ENCODE measurements at regions not wholly inside any gene's neighbourhood (a gene's known extent, or its start where the extent isn't known, plus 50 kb on each side); places are given as distances from the start of the nearest gene placed in this dataset.

GRCh38 chr21:36254106-36254941 lies 65.7 kb upstream of the MORC3 start:
- in situ Hi-C loops (cut with HindIII; ENCODE audit: low sequenced_read_pairs): no loop called here
- H3K4me3 ChIP-seq (ENCODE audit: low read depth, low read length): no peak overlapping the region
- TF ChIP-seq, protein P1, sequence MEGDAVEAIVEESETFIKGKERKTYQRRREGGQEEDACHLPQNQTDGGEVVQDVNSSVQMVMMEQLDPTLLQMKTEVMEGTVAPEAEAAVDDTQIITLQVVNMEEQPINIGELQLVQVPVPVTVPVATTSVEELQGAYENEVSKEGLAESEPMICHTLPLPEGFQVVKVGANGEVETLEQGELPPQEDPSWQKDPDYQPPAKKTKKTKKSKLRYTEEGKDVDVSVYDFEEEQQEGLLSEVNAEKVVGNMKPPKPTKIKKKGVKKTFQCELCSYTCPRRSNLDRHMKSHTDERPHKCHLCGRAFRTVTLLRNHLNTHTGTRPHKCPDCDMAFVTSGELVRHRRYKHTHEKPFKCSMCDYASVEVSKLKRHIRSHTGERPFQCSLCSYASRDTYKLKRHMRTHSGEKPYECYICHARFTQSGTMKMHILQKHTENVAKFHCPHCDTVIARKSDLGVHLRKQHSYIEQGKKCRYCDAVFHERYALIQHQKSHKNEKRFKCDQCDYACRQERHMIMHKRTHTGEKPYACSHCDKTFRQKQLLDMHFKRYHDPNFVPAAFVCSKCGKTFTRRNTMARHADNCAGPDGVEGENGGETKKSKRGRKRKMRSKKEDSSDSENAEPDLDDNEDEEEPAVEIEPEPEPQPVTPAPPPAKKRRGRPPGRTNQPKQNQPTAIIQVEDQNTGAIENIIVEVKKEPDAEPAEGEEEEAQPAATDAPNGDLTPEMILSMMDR (IDR thresholded peaks at IDR 0.05; ENCODE audit: low read depth, low read length, missing control alignments): no peak
- DNase-seq (ENCODE audit: low read depth): no peak

GRCh38 chr21:36255663-36256062 lies 64.3 kb upstream of the MORC3 start:
- H3K4me3 ChIP-seq (ENCODE audit: low read depth, low read length): no peak overlapping the region
- DNase-seq (ENCODE audit: low read depth): no peak
- in situ Hi-C loops (cut with HindIII; ENCODE audit: low sequenced_read_pairs): no loop called here
- TF ChIP-seq, protein P1 (IDR thresholded peaks at IDR 0.05; ENCODE audit: low read depth, low read length, missing control alignments): no peak

GRCh38 chr21:36257657-36258056 lies 62.3 kb upstream of the MORC3 start:
- no peak for DNase-seq (ENCODE audit: low read depth)
- in situ Hi-C loops (cut with HindIII; ENCODE audit: low sequenced_read_pairs): no loop called here
- TF ChIP-seq, protein P1 (IDR thresholded peaks at IDR 0.05; ENCODE audit: low read depth, low read length, missing control alignments): no peak
- no peak overlapping the region for H3K4me3 ChIP-seq (ENCODE audit: low read depth, low read length)

DNA sequence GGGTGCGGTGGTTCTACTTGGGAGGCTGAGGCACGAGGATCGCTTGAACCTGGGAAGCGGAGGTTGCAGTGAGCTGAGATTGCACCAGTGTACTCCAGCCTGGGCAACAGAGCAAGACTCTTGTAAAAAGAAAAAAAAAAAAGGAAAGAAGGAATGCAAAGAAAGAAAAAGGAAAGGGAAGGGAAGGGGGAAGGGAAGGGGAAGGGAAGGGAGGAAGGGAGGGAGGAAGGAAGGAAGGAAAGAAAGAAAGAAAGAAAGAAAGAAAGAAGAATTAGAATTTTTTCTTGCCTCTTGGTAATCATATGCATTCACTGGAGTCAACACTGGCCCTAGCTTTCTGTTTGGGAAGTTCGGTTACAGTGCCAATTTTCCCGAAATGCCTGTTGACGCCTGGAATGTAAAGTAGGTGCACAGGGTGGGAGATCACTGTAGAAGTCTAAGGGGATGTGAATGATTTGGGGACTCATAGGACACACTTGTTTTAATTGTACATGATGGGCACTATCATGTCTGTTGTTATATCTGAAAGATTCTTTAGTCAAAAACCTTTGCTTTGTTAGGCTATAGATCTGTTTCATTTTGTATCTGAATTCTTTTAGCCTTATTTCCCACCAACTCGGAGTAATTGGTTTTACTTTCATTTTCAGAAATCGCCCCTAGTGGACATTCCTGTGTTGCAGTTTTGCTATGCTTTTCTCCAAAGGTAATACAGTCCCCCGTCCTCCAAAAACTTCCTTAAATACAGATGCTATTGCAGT lies 59.8 kb upstream of the MORC3 start:
- peak overlapping the region; percentile 43 for H3K4me3 ChIP-seq (ENCODE audit: low read depth, low read length)

GRCh38 chr21:36260802-36261201 lies 59.2 kb upstream of the MORC3 start:
- in situ Hi-C loops (cut with HindIII; ENCODE audit: low sequenced_read_pairs): loop anchor here (5.0 to 10.0 kb wide), 2 partner anchors 44 to 104 kb away; no protein-coding TSS in a partner anchor
- no peak overlapping the region for H3K4me3 ChIP-seq (ENCODE audit: low read depth, low read length)
- DNase-seq (ENCODE audit: low read depth): no peak
- TF ChIP-seq, protein P1 (IDR thresholded peaks at IDR 0.05; ENCODE audit: low read depth, low read length, missing control alignments): no peak

More for the DNA sequence above, 59.8 kb upstream of the MORC3 start:
- in situ Hi-C loops (cut with HindIII; ENCODE audit: low sequenced_read_pairs): loop anchor here (5.0 to 10.0 kb wide), 2 partner anchors 43 to 105 kb away; no protein-coding TSS in a partner anchor
- TF ChIP-seq, protein P1 (IDR thresholded peaks at IDR 0.05; ENCODE audit: low read depth, low read length, missing control alignments): peak; percentile 78
- DNase-seq (ENCODE audit: low read depth): peak; percentile 72

- DNase-seq (ENCODE audit: low read depth): no peak
- in situ Hi-C loops (cut with HindIII; ENCODE audit: low sequenced_read_pairs): loop anchor here (5.0 to 10.0 kb wide), 2 partner anchors 44 to 103 kb away; no protein-coding TSS in a partner anchor
- TF ChIP-seq, protein P1 (IDR thresholded peaks at IDR 0.05; ENCODE audit: low read depth, low read length, missing control alignments): no peak
- H3K4me3 ChIP-seq (ENCODE audit: low read depth, low read length): no peak overlapping the region
These were observed 58.5 kb upstream of the MORC3 start for GRCh38 chr21:36261459-36261858.
